ENCODE measurements at regions not wholly inside any gene's neighbourhood (a gene's known extent, or its start where the extent isn't known, plus 50 kb on each side); places are given as distances from the start of the nearest gene placed in this dataset.

DNA sequence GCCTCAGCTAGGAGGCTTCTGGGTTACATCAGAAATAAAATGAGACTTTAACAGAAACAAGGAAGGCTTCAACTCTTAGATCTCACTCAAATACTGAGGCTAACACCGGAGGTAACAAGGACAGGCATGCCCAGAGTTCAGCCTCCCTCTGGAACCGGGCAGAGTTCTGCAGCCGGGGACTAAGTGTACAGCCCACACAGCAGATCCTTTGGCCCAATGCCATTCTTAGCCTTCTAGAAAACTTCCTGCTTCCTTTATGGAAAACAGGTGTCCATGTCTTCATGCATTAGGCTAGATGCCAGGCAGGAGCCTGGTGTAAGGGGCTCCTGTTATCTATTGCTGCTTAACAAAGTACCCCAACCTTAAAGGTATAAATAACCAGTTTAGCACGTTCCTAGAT lies 369.7 kb downstream of the BCOR start:
- TF ChIP-seq POLR2AphosphoS5 (IDR thresholded peaks at IDR 0.05): no peak
- no peak for TF ChIP-seq CTCF (IDR thresholded peaks at IDR 0.05; ENCODE audit: poor library complexity, severe bottlenecking)
- TF ChIP-seq, protein P1, sequence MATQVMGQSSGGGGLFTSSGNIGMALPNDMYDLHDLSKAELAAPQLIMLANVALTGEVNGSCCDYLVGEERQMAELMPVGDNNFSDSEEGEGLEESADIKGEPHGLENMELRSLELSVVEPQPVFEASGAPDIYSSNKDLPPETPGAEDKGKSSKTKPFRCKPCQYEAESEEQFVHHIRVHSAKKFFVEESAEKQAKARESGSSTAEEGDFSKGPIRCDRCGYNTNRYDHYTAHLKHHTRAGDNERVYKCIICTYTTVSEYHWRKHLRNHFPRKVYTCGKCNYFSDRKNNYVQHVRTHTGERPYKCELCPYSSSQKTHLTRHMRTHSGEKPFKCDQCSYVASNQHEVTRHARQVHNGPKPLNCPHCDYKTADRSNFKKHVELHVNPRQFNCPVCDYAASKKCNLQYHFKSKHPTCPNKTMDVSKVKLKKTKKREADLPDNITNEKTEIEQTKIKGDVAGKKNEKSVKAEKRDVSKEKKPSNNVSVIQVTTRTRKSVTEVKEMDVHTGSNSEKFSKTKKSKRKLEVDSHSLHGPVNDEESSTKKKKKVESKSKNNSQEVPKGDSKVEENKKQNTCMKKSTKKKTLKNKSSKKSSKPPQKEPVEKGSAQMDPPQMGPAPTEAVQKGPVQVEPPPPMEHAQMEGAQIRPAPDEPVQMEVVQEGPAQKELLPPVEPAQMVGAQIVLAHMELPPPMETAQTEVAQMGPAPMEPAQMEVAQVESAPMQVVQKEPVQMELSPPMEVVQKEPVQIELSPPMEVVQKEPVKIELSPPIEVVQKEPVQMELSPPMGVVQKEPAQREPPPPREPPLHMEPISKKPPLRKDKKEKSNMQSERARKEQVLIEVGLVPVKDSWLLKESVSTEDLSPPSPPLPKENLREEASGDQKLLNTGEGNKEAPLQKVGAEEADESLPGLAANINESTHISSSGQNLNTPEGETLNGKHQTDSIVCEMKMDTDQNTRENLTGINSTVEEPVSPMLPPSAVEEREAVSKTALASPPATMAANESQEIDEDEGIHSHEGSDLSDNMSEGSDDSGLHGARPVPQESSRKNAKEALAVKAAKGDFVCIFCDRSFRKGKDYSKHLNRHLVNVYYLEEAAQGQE (IDR thresholded peaks at IDR 0.05; ENCODE audit: borderline replicate concordance): no peak
